Stimulated activated naive CD4-positive, alpha-beta T cell treated with Interleukin-2 at 50 U/mL for 16 hours (primary cell): ENCODE measurements at regions not wholly inside any gene's neighbourhood (a gene's known extent, or its start where the extent isn't known, plus 50 kb on each side); places are given as distances from the start of the nearest gene placed in this dataset.
"Not testable (repeated sequence)": the region's sequence is repeated elsewhere in the genome, so short reads cannot be mapped to it uniquely, and the experiment has no call there.

ENCODE experiments used
- DNase-seq: peaks from one replicate; lab custom pipeline; 2025; lab: John Stamatoyannopoulos, UW

- no peak for DNase-seq
These were observed 726.7 kb downstream of the GRXCR1 start for GRCh38 chr4:43619219-43619618.

GRCh38 chr4:43637893-43638292 lies 745.4 kb downstream of the GRXCR1 start:
- not testable (repeated sequence) for DNase-seq

DNA sequence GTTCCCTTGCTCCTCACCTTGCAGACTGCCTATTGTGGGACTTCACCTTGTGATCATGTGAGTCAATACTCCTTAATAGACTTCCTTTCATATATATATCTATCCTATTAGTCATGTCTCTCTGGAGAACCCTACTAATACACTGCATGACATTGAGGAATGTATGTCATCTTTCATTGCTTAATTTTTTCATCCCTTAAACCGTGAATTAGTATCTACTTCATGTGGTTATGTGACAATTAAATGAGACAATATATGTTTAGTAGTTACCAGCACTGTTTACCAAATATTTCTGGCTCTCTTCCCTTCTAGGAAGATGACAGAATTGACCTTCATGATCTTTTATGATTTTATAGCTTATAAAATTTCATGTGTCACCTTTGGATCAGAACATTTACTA lies 759.5 kb downstream of the GRXCR1 start:
- no peak for DNase-seq

GRCh38 chr4:43659547-43659946 lies 767.0 kb downstream of the GRXCR1 start:
- not testable (repeated sequence) for DNase-seq

DNA sequence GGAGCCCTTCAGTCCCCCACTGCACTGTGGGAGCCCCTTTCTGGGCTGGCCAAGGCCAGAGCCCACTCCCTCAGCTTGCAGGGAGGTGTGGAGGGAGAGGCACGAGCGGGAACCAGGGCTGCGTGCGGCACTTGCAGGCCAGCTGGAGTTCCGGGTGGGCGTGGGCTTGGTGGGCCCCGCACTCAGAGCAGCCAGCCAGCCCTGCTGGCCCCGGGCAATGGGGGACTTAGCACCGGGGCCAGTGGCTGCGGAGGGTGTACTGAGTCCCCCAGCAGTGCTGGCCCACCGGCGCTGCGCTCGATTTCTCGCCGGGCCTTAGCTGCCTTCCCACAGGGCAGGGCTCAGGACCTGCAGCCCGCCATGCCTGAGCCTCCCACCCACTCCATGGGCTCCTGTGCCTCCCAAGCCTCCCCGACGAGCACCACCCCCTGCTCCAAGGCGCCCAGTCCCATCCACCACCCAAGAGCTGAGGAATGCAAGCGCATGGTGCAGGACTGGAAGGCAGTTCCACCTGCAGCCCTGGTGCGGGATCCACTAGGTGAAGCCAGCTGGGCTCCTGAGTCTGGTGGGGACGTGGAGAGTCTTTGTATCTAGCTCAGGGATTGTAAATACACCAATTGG lies 776.2 kb downstream of the KCTD8 start:
- DNase-seq: not testable (repeated sequence)

- no peak for DNase-seq
These were observed 768.2 kb downstream of the KCTD8 start for GRCh38 chr4:43680421-43680820.

GRCh38 chr4:43682551-43682950 lies 766.1 kb downstream of the KCTD8 start:
- DNase-seq: no peak

DNA sequence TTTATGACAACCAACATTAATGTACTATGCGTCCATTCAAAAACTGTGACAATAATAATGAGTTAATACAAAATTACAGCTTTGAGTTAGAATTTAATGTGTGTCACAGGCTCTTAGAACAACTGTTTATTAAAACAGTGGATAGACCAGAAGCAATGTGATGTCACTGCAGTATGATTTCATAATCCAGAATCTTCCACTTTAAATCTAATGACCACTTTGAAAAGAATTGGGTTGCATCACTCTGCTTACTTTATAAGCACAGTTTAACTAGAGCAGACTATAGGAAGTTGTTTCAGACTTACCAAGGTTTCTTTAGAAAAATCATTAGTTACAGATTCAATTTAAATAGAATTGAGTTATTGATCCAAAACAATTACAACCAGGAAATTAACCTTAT lies 758.5 kb downstream of the KCTD8 start:
- no peak for DNase-seq

GRCh38 chr4:43693876-43694275 lies 754.7 kb downstream of the KCTD8 start:
- DNase-seq: no peak

DNA sequence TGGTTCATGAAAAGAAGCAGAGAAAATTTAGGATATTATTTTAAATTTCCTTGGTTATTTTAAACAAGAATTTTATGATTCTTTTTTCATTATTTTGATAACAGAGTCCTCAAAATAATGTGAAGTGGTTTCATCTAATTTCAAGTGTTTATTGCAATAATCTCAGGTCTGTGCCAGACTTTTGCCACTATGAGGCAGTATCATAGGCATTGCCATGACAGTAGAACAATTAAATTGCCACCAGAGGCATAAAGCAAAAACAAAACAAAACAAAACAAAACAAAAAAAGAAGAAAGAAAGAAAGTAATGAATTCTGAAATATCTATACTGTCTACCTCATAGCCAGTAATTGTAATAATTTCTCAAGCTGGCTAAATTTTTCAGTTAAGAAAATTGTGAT lies 739.2 kb downstream of the KCTD8 start:
- no peak for DNase-seq

DNA sequence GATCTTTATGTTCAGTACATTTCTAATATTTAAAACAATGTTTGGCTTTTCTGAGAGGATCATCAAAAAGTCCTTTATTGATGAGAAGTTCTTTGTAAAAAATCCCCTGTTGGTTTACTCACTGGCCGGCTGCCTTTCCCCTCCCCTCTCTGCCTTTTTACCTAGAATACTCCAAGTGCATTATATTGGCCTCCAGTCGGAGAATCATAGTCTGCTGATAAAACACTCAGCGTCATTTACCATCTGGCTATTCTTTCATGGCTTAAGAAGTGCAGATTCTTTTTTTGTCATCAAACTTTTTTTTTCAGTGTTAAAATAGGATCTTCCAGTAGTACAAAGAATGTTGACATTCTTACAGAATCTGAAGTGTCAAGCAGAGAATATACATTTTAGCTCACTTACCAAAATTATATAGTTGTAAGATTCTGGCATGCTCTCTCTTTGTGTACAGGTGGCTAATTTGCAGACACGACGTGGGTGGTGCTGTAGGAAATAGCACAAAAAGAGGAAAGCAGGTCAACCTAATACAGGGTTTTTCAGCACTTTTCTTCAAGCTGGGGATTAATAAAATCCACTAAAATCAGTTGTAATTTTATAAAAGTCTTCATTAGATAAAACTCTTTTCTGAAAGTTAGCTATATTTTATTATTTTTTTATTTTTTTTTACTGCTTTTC lies 731.8 kb downstream of the KCTD8 start:
- no peak for DNase-seq

DNA sequence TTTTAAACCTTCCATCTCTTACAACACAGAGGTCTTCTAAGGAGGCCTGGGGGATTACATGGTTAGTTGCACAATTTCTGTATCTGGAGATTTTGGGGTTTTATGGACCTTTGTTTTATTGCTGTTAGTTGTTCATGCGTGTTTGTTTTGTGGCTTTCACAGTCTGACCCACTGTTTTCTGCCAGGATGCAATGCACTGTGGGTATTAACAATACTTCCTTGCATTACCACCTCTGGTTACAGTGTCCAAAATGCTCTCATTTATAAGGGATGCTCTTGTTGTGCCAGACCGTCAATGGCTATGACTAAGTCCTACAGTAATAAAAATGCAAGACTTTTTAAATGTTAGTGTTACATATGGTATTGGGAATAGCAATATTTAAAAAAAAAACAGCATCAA lies 730.2 kb downstream of the KCTD8 start:
- no peak for DNase-seq

GRCh38 chr4:43732829-43733426 lies 715.7 kb downstream of the KCTD8 start:
- no peak for DNase-seq

- no peak for DNase-seq
These were observed 706.5 kb downstream of the KCTD8 start for GRCh38 chr4:43742083-43742482.

DNA sequence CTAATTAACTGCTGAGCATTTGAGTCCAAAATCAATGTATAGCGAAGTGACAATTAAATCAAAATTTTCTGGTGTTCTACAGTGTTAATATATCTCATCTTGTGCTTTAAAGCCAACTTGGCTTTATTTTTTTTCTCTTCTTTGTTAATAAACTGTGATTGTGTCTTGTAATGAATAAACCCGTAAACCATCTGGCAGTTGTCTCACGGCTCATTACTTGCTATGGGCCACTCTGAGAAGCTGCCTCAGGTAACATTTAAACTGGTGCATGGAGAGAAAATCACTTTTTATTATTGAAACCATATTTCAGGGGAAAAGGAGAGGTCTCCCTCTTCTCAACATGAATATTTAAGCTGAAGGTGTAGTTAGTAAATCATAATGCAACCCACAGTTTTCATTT lies 694.0 kb downstream of the KCTD8 start:
- no peak for DNase-seq

- no peak for DNase-seq
These were observed 691.5 kb downstream of the KCTD8 start for GRCh38 chr4:43757147-43757546.

DNA sequence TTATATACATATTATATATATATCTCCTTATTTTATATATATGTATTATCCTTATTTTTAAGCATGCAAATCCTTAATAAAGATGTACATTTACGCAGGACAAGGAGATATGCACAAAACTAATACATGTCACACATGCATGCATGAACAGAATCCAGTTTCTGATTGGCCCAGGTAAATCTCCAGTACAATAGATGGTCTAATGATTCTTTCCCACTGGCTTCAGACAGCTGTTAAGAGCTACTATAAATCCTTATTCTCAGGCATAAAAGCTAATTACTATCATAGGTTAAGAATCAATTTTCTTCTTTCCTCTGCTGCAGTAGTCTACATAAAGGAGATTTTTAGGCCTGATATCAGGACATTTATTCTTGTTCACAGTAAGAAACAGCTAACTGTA lies 689.8 kb downstream of the KCTD8 start:
- DNase-seq: no peak

DNA sequence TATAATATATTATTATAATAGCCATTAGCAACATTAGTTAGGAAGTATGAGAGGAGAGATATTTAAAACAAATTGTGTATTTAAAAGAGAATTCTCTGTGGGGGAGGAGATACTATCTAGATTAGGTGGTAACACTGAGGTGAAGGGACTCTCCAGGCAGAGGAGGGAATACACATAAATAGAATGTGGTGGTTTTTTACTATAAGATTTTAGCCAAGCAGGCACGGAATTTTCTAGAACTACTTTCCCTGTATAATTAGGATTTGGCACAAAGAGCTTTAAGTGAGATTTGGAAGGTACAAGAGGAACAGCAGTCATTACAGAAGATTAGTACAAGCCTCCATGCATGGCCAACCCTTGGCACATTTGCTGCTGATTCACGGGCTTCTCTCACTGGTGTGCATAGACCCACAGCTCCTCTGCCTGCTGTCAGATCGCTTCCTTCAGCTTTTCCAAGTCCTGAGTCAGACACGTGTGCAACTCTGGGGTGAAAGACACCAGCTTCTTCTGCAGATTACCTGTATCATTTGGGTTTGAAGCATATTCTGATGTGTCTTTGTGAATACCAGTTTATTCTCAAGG lies 685.5 kb downstream of the KCTD8 start:
- DNase-seq: no peak

DNA sequence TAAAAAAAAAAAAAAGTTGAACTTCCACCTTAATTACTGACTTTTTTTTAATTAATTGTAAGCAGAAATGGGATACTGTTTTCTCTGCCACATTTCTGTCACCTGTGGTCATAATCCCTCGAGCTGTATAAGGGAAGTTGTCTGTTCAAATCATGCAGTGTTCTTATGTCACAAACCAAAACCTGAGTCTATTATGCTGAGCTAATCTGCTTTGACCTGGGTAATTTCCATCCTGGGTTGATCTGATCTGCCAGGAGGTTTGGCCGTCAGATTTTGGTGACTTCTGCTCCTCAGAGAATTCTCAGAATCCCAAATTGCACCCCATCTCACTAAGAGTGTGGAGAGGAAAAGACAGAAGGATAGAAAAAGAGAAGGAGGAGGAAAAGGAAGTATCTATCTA lies 683.1 kb downstream of the KCTD8 start:
- no peak for DNase-seq

- DNase-seq: no peak
These were observed 682.0 kb downstream of the KCTD8 start for GRCh38 chr4:43766648-43767047.

- no peak for DNase-seq
These were observed 672.2 kb downstream of the KCTD8 start for GRCh38 chr4:43776371-43776770.

GRCh38 chr4:43778187-43778915 lies 670.3 kb downstream of the KCTD8 start:
- no peak for DNase-seq

- DNase-seq: no peak
These were observed 667.5 kb downstream of the KCTD8 start for GRCh38 chr4:43781125-43781524.
